ENCODE measurements at regions not wholly inside any gene's neighbourhood (a gene's known extent, or its start where the extent isn't known, plus 50 kb on each side); places are given as distances from the start of the nearest gene placed in this dataset.

GRCh38 chr9:109880276-109881169, 100.5 kb downstream of the PALM2AKAP2 start:
- no peak for DNase-seq (ENCODE audit: low read depth in 2 of 2, low spot score in 1 of 2)

GRCh38 chr9:109883623-109884022, 103.6 kb downstream of the PALM2AKAP2 start:
- no peak for DNase-seq (ENCODE audit: low read depth in 2 of 2, low spot score in 1 of 2)

GRCh38 chr9:109886041-109886440, 106.0 kb downstream of the PALM2AKAP2 start:
- no peak for DNase-seq (ENCODE audit: low read depth in 2 of 2, low spot score in 1 of 2)

GRCh38 chr9:109886617-109887016, 106.6 kb downstream of the PALM2AKAP2 start:
- DNase-seq (ENCODE audit: low read depth in 2 of 2, low spot score in 1 of 2), result no peak

- no peak for DNase-seq (ENCODE audit: low read depth in 2 of 2, low spot score in 1 of 2)
These were observed 107.1 kb downstream of the PALM2AKAP2 start for GRCh38 chr9:109887079-109887478.

- DNase-seq (ENCODE audit: low read depth in 2 of 2, low spot score in 1 of 2), result no peak
These were observed 108.7 kb downstream of the PALM2AKAP2 start for GRCh38 chr9:109888695-109889094.

GRCh38 chr9:109889456-109889855, 109.5 kb downstream of the PALM2AKAP2 start:
- DNase-seq (ENCODE audit: low read depth in 2 of 2, low spot score in 1 of 2), result no peak

- no peak for DNase-seq (ENCODE audit: low read depth in 2 of 2, low spot score in 1 of 2)
These were observed 113.2 kb downstream of the PALM2AKAP2 start for GRCh38 chr9:109893241-109893640.

- no peak for DNase-seq (ENCODE audit: low read depth in 2 of 2, low spot score in 1 of 2)
These were observed 114.5 kb downstream of the PALM2AKAP2 start for GRCh38 chr9:109894473-109894872.

- no peak for DNase-seq (ENCODE audit: low read depth in 2 of 2, low spot score in 1 of 2)
These were observed 115.1 kb downstream of the PALM2AKAP2 start for GRCh38 chr9:109894921-109895758.

- no peak for DNase-seq (ENCODE audit: low read depth in 2 of 2, low spot score in 1 of 2)
These were observed 121.2 kb downstream of the PALM2AKAP2 start for GRCh38 chr9:109901201-109901600.

GRCh38 chr9:109903515-109904138, 123.6 kb downstream of the PALM2AKAP2 start:
- peak in 1 of 2 donors; percentile 1 for DNase-seq (ENCODE audit: low read depth in 2 of 2, low spot score in 1 of 2)

GRCh38 chr9:109904666-109905065, 124.7 kb downstream of the PALM2AKAP2 start:
- no peak for DNase-seq (ENCODE audit: low read depth in 2 of 2, low spot score in 1 of 2)

- no peak for DNase-seq (ENCODE audit: low read depth in 2 of 2, low spot score in 1 of 2)
These were observed 125.5 kb downstream of the PALM2AKAP2 start for GRCh38 chr9:109905472-109905871.

- DNase-seq (ENCODE audit: low read depth in 2 of 2, low spot score in 1 of 2), result no peak
These were observed 126.9 kb downstream of the PALM2AKAP2 start for GRCh38 chr9:109906766-109907382.

- DNase-seq (ENCODE audit: low read depth in 2 of 2, low spot score in 1 of 2), result no peak
These were observed 127.4 kb downstream of the PALM2AKAP2 start for GRCh38 chr9:109907400-109907799.

GRCh38 chr9:109907810-109908458, 127.9 kb downstream of the PALM2AKAP2 start:
- no peak for DNase-seq (ENCODE audit: low read depth in 2 of 2, low spot score in 1 of 2)

- no peak for DNase-seq (ENCODE audit: low read depth in 2 of 2, low spot score in 1 of 2)
These were observed 128.7 kb downstream of the PALM2AKAP2 start for GRCh38 chr9:109908459-109909390.

Measured in stimulated activated CD8-positive, alpha-beta memory T cell treated with anti-CD3 and anti-CD28 coated beads, Interleukin-4, amount 100 ng/mL, for 4 hours (primary cell).